ENCODE measurements at regions not wholly inside any gene's neighbourhood (a gene's known extent, or its start where the extent isn't known, plus 50 kb on each side); places are given as distances from the start of the nearest gene placed in this dataset.

DNA sequence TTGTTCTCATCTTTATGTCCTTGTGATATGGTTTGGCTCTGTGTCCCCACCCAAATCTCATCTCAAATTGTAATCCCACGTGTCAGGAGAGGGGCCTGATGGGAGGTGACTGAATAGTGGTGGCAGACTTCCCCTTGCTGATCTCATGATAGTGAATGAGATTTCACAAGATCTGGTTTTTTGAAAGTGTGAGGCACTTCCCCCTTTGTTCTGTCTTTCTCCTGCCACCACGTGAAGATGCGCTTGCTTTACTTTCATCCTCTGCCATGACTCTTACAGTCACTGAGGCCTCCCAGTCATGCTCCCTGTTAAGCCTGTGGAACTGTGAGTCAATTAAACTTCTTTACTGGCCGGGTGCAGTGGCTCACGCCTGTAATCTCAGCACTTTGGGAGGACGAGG is 161.0 kb downstream of the HERPUD2 start:
- no peak for ATAC-seq

DNA sequence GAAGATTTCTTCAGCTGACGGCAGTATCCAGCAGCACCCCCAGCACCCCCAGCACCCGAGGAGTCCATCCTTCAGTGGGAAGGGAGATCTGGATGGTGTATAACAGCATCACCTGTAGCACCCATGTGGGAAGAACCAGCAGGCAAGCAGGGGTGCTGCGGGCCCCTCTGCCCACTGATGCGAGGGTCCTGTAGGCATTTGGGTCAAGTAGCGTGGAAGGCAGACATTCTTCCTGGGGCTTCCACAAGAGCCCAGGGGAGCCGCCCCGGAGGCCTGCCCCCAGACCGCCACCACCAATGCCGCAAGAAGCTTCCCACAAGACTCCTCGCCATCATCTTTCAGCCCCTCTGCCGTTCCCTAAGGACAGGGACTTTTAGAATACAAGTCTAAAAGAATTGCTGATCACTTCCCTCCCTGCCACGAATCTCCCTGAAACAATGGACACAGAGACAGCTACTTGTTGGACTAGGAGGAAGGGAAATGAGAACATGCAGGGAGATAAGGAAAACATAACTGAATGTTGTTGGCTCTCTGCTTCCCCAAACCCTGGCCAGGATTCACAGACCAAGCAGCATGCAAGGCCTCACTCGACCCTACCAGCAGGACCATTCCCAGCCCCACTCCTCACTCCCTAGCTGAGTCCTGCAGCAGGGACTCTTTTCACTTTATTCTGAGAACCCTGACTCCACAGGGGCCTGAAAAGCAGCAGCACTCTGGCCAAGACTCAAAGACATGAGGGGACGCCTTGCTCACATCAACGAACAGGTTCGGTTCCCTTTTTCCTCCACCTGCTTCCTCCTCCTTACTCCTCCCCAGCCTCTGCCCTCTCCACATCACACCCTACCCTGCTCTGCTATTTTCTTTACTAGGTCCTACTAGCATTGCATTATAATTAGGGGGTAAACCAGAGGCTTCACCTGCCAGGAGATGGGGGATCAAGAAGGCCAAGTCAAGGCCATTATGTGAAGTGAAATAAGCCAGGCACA is 164.5 kb downstream of the HERPUD2 start:
- ATAC-seq = no peak

More for the DNA sequence above, 161.0 kb downstream of the HERPUD2 start:
- TF ChIP-seq, protein P1, sequence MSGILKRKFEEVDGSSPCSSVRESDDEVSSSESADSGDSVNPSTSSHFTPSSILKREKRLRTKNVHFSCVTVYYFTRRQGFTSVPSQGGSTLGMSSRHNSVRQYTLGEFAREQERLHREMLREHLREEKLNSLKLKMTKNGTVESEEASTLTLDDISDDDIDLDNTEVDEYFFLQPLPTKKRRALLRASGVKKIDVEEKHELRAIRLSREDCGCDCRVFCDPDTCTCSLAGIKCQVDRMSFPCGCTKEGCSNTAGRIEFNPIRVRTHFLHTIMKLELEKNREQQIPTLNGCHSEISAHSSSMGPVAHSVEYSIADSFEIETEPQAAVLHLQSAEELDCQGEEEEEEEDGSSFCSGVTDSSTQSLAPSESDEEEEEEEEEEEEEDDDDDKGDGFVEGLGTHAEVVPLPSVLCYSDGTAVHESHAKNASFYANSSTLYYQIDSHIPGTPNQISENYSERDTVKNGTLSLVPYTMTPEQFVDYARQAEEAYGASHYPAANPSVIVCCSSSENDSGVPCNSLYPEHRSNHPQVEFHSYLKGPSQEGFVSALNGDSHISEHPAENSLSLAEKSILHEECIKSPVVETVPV (CRISPR knock-in tag; IDR thresholded peaks at IDR 0.05) = no peak
- no peak for TF ChIP-seq TCF4 (CRISPR knock-in tag; IDR thresholded peaks at IDR 0.05; ENCODE audit: borderline replicate concordance)
- TF ChIP-seq BACH2 (CRISPR knock-in tag; IDR thresholded peaks at IDR 0.05; ENCODE audit: borderline replicate concordance) = no peak
- no peak for TF ChIP-seq TOX (CRISPR knock-in tag; IDR thresholded peaks at IDR 0.05; ENCODE audit: borderline replicate concordance)
- TF ChIP-seq ZFP3 (CRISPR knock-in tag; IDR thresholded peaks at IDR 0.05) = no peak
- TF ChIP-seq ZFP30 (CRISPR knock-in tag; IDR thresholded peaks at IDR 0.05) = no peak
- no peak for TF ChIP-seq ISL1 (CRISPR knock-in tag; IDR thresholded peaks at IDR 0.05)
- no peak for TF ChIP-seq ZNF565 (CRISPR knock-in tag; conservative IDR thresholded peaks at IDR 0.05; ENCODE audit: low read depth)
- no peak for TF ChIP-seq ZC3H10 (CRISPR knock-in tag; IDR thresholded peaks at IDR 0.05)
- no peak for TF ChIP-seq ESRRG (CRISPR knock-in tag; IDR thresholded peaks at IDR 0.05)
- no peak for TF ChIP-seq OSR1 (CRISPR knock-in tag; IDR thresholded peaks at IDR 0.05)
- no peak for TF ChIP-seq ZNF70 (CRISPR knock-in tag; IDR thresholded peaks at IDR 0.05)
- no peak for TF ChIP-seq ZNF8 (CRISPR knock-in tag; IDR thresholded peaks at IDR 0.05)
- TF ChIP-seq, protein P2, sequence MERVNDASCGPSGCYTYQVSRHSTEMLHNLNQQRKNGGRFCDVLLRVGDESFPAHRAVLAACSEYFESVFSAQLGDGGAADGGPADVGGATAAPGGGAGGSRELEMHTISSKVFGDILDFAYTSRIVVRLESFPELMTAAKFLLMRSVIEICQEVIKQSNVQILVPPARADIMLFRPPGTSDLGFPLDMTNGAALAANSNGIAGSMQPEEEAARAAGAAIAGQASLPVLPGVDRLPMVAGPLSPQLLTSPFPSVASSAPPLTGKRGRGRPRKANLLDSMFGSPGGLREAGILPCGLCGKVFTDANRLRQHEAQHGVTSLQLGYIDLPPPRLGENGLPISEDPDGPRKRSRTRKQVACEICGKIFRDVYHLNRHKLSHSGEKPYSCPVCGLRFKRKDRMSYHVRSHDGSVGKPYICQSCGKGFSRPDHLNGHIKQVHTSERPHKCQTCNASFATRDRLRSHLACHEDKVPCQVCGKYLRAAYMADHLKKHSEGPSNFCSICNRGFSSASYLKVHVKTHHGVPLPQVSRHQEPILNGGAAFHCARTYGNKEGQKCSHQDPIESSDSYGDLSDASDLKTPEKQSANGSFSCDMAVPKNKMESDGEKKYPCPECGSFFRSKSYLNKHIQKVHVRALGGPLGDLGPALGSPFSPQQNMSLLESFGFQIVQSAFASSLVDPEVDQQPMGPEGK (CRISPR knock-in tag; IDR thresholded peaks at IDR 0.05; ENCODE audit: borderline replicate concordance) = no peak
- TF ChIP-seq, protein P3, sequence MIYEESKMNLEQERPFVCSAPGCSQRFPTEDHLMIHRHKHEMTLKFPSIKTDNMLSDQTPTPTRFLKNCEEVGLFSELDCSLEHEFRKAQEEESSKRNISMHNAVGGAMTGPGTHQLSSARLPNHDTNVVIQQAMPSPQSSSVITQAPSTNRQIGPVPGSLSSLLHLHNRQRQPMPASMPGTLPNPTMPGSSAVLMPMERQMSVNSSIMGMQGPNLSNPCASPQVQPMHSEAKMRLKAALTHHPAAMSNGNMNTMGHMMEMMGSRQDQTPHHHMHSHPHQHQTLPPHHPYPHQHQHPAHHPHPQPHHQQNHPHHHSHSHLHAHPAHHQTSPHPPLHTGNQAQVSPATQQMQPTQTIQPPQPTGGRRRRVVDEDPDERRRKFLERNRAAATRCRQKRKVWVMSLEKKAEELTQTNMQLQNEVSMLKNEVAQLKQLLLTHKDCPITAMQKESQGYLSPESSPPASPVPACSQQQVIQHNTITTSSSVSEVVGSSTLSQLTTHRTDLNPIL (CRISPR knock-in tag; IDR thresholded peaks at IDR 0.05; ENCODE audit: low read depth) = no peak
- TF ChIP-seq GLIS3 (CRISPR knock-in tag; IDR thresholded peaks at IDR 0.05) = no peak
- TF ChIP-seq SNAI2 (CRISPR knock-in tag; IDR thresholded peaks at IDR 0.05) = no peak
- TF ChIP-seq CSDC2 (CRISPR knock-in tag; IDR thresholded peaks at IDR 0.05) = no peak

DNA sequence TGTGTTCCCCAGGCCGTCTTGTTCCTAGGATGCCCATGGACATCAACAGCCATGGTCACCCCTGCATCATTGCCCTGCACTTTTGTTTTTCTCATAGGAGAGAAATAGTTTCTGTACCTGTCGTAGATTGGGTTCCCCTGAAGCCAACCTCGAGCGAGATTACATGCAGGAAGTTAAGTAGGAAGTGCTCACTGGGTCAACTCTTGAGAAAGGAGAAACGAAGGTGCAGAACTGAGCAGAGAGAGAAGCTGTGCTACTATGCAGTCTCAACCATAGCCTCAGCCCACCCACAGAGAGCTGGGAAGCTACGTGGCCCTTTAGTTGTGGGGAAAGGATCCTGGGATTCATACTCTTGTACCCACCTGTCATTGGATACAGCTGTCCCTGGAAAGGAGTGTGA is 165.2 kb downstream of the HERPUD2 start:
- no peak for ATAC-seq
- TF ChIP-seq ZNF565 (CRISPR knock-in tag; conservative IDR thresholded peaks at IDR 0.05; ENCODE audit: low read depth) = no peak
- TF ChIP-seq CSDC2 (CRISPR knock-in tag; IDR thresholded peaks at IDR 0.05) = no peak
- TF ChIP-seq, protein P4, sequence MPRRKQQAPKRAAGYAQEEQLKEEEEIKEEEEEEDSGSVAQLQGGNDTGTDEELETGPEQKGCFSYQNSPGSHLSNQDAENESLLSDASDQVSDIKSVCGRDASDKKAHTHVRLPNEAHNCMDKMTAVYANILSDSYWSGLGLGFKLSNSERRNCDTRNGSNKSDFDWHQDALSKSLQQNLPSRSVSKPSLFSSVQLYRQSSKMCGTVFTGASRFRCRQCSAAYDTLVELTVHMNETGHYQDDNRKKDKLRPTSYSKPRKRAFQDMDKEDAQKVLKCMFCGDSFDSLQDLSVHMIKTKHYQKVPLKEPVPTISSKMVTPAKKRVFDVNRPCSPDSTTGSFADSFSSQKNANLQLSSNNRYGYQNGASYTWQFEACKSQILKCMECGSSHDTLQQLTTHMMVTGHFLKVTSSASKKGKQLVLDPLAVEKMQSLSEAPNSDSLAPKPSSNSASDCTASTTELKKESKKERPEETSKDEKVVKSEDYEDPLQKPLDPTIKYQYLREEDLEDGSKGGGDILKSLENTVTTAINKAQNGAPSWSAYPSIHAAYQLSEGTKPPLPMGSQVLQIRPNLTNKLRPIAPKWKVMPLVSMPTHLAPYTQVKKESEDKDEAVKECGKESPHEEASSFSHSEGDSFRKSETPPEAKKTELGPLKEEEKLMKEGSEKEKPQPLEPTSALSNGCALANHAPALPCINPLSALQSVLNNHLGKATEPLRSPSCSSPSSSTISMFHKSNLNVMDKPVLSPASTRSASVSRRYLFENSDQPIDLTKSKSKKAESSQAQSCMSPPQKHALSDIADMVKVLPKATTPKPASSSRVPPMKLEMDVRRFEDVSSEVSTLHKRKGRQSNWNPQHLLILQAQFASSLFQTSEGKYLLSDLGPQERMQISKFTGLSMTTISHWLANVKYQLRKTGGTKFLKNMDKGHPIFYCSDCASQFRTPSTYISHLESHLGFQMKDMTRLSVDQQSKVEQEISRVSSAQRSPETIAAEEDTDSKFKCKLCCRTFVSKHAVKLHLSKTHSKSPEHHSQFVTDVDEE (CRISPR knock-in tag; IDR thresholded peaks at IDR 0.05) = no peak
- TF ChIP-seq, protein P3 (CRISPR knock-in tag; IDR thresholded peaks at IDR 0.05; ENCODE audit: low read depth) = no peak
- no peak for TF ChIP-seq SNAI2 (CRISPR knock-in tag; IDR thresholded peaks at IDR 0.05)
- no peak for TF ChIP-seq TOX (CRISPR knock-in tag; IDR thresholded peaks at IDR 0.05; ENCODE audit: borderline replicate concordance)
- TF ChIP-seq OSR1 (CRISPR knock-in tag; IDR thresholded peaks at IDR 0.05) = no peak
- TF ChIP-seq, protein P5, sequence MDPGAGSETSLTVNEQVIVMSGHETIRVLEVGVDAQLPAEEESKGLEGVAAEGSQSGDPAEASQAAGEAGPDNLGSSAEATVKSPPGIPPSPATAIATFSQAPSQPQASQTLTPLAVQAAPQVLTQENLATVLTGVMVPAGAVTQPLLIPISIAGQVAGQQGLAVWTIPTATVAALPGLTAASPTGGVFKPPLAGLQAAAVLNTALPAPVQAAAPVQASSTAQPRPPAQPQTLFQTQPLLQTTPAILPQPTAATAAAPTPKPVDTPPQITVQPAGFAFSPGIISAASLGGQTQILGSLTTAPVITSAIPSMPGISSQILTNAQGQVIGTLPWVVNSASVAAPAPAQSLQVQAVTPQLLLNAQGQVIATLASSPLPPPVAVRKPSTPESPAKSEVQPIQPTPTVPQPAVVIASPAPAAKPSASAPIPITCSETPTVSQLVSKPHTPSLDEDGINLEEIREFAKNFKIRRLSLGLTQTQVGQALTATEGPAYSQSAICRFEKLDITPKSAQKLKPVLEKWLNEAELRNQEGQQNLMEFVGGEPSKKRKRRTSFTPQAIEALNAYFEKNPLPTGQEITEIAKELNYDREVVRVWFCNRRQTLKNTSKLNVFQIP (CRISPR knock-in tag; IDR thresholded peaks at IDR 0.05; ENCODE audit: borderline replicate concordance, low read depth) = no peak

More for the DNA sequence above, 164.5 kb downstream of the HERPUD2 start:
- TF ChIP-seq ZFP3 (CRISPR knock-in tag; IDR thresholded peaks at IDR 0.05) (no peak), ARNTL (CRISPR knock-in tag; IDR thresholded peaks at IDR 0.05; ENCODE audit: borderline replicate concordance, low read depth) (no peak), GLIS3 (CRISPR knock-in tag; IDR thresholded peaks at IDR 0.05) (no peak), ZNF8 (CRISPR knock-in tag; IDR thresholded peaks at IDR 0.05) (no peak), ZC3H10 (CRISPR knock-in tag; IDR thresholded peaks at IDR 0.05) (no peak)
